OCI-LY3 (cell line): ENCODE measurements at regions not wholly inside any gene's neighbourhood (a gene's known extent, or its start where the extent isn't known, plus 50 kb on each side); places are given as distances from the start of the nearest gene placed in this dataset.

Source experiments
- CTCF ChIP-seq: fragments of 200-600, 300-600 bp; sonication (generic); IDR thresholded peaks from 2 replicates; pipeline ENCODE4 v1.5.1; 2014; ENCODE audit warnings: antibody characterized with exemption, low read length, low read depth
- EZH2phosphoT487 ChIP-seq: fragments of 200-600 bp; shearing (Covaris generic); IDR thresholded peaks from 2 replicates; pipeline ENCODE4 v1.6.1; 2018; ENCODE audit warnings: antibody characterized with exemption, mixed run types, low read depth

GRCh38 chr4:59920416-59920815, 1279.7 kb upstream of the ADGRL3 start:
- TF ChIP-seq CTCF = no peak
- no peak for TF ChIP-seq EZH2phosphoT487
